Neural progenitor cell (in vitro differentiated cells): ENCODE measurements at regions not wholly inside any gene's neighbourhood (a gene's known extent, or its start where the extent isn't known, plus 50 kb on each side); places are given as distances from the start of the nearest gene placed in this dataset.

ENCODE experiments used
- CTCF ChIP-seq: fragments of 200-600 bp; sonication (generic); IDR thresholded peaks from 2 replicates; pipeline ENCODE4 v1.5.1; 2017; ENCODE audit warnings: antibody characterized with exemption, mild to moderate bottlenecking
- EZH2 ChIP-seq: fragments of 200-600 bp; sonication (generic); IDR thresholded peaks from 2 replicates; pipeline ENCODE4 v1.6.1; 2017; ENCODE audit warnings: antibody characterized with exemption, mild to moderate bottlenecking, moderate library complexity
- EZH2phosphoT487 ChIP-seq: fragments of 200-600 bp; sonication (generic); IDR thresholded peaks from 2 replicates; pipeline ENCODE4 v1.6.1; 2017; ENCODE audit warnings: antibody characterized with exemption

GRCh38 chr4:130147641-130148040, 1051.7 kb downstream of the C4orf33 start:
- TF ChIP-seq CTCF (no peak), EZH2phosphoT487 (no peak), EZH2 (no peak)
